ENCODE measurements at regions not wholly inside any gene's neighbourhood (a gene's known extent, or its start where the extent isn't known, plus 50 kb on each side); places are given as distances from the start of the nearest gene placed in this dataset.

DNA sequence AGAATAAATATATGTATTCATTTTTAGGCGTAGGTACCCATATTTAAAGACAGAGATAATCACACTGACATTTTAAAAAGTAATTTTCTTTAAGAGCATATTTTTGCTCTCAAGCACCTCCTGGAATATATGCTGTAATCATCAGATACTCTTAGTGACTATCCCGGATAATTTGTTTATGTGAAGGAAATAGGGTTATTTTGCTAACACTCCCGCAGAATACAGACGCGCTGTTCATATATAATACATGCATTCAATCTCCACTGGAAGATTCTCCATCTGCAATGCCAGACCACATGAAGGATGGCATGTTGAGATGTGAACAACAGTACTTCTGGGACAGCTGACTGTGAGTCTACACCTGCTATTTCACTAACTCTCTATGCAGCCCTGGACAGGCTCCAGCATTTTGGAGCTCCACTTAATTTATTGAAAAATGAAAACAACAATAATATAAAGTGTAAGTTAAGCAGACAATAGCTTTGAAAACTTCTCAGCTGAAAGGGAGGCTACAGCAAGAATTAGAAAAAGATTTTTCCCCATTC is 430.6 kb downstream of the TMX3 start:
- no peak for DNase-seq

DNA sequence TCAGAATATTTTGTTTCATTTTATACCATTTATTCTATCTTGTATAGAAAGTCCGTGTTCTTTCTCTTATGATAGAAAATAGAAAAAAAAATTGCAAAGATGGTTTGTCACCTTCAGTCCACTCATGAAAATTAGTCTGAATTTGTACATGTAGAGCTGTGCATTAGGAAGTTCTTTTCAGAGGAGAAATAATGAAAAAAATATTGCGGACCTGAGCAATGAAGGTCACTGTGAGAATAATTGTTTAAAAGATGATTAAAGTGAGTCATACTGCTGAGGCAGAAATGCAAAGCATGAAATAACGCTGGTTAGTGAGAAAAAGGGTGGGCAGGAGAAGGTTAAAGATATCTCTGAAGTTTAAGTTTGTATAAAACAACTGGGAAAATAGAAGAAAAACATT is 431.1 kb downstream of the TMX3 start:
- intact Hi-C loops (cut with DNase I, micrococcal nuclease) = no loop called here
- DNase-seq (no peak), ATAC-seq (no peak)

More for the DNA sequence above, 430.6 kb downstream of the TMX3 start:
- ATAC-seq = no peak
- intact Hi-C loops (cut with DNase I, micrococcal nuclease) = no loop called here

DNA sequence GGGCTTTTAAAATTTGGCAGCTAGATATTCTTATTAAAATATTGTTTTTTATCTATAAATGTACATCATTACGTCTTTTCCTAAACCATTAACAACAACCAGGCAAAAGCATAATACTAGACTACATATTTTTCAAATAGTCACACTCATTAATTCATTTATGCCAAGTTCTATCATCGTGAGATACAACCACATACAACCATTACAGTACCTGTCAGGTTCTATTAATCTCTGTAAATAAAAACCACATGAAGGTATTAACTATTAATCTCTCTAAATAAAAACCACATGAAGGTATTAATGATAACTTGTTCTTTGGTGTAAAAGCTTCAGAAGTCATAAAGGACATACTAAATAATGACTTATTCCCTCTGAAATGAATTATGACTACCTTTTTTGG is 432.7 kb downstream of the TMX3 start:
- no peak for DNase-seq
- intact Hi-C loops (cut with DNase I, micrococcal nuclease) = no loop called here
- ATAC-seq = no peak

DNA sequence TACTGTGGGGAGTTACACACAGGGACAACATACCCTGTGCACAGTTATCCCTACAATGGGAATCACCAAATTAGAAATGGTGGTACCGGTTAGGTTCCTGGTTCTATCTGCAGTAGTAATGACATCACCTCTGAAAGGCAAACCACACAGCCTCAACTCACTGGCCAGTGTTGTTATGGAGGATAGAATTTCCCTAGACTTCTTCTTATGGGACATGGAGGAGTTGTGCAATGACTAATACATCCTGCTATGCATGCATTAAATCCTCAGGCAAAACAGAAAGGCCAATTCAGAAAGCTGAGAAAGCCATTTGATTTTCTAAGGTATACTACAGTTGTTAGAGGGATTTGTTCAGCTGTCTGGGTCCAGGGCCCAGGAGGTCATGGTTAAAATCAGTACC is 439.3 kb downstream of the TMX3 start:
- intact Hi-C loops (cut with DNase I, micrococcal nuclease) = no loop called here
- no peak for ATAC-seq
- no peak for DNase-seq

DNA sequence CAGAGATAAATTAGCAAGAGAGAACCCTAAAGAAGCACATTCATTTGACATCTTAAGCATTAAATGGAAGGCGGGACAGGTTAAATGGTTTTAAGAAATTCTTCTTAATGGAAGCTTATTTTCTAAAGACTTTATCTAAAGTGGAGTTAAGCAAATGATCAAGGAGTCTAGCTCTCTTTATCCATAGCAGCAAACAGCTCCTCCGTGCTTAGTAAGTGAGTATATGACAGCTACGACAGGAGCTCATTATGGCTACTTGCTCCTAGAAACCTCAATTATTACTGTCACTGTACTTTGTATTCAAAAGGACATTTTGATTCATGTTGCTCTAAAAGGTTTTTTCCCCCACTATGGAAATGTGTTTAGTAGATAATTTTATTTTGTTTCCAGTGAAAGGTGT is 444.9 kb downstream of the TMX3 start:
- intact Hi-C loops (cut with DNase I, micrococcal nuclease) = no loop called here
- DNase-seq = no peak
- ATAC-seq = no peak

DNA sequence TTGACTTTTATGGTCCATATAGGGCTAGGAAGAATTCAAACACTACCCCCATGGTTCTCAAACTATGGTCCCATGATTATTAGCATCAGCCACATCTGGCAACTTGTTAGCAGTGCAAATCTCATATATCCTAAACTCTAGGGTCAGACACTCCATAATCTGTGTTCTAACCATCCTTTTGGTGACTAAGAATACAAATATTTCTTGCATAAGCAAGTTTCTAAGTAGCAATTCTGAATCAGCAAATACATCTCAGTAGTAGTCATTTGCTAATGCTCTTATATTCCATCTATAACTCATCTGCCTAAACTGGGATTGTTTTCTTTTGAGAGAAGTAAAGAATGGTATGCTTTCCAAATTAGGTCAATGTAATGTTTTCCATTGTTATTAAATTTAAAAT is 447.3 kb downstream of the TMX3 start:
- no peak for ATAC-seq
- intact Hi-C loops (cut with DNase I, micrococcal nuclease) = no loop called here
- DNase-seq = no peak

DNA sequence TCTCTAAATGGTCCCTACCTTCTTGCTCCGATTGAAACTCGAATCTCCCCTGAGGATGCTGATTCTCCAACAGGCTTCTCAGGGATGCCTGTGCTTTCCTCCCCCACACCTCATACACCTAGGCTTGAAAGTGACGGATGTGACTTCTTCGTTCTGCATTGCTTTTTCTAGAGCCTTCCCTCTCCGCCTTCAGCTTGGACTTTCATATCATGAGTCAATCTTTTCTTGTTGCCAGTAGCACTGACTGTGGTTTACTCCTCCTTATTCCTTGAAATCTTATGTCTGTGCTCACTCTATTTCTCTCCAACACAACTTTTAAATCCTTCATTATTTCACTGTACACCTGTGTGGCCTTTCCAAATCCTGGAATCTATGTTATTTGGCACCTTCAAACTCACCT is 451.4 kb downstream of the TMX3 start:
- ATAC-seq (no peak), DNase-seq (no peak)
- intact Hi-C loops (cut with DNase I, micrococcal nuclease) = no loop called here

DNA sequence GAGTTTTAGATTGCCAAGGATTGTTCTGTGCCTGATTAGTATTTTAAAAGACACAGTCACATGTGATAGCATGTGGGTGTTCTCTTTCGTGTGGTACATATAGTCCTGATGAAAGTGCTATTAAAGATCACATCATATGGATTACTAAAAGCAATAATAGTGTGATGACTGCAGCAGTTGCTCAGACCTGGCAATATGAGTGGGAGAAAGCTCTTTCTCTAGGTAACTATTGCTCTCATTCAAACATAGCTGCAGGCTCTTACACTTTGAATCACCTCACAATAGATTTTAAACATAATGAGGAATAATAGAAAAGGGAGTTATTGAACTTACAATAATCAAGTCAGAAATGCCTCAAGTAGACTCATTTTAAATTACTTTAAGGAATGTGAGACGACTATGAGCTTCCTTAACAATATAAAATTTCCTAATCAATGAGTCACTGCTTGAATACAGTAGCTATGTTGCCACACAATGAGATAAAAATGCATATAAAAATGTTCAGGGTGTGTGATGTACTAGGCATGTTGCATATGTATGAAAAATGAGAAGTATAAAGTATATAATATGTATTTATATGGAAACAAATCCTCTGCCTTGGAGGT is 452.1 kb downstream of the TMX3 start:
- intact Hi-C loops (cut with DNase I, micrococcal nuclease) = no loop called here
- DNase-seq (no peak), ATAC-seq (no peak)

DNA sequence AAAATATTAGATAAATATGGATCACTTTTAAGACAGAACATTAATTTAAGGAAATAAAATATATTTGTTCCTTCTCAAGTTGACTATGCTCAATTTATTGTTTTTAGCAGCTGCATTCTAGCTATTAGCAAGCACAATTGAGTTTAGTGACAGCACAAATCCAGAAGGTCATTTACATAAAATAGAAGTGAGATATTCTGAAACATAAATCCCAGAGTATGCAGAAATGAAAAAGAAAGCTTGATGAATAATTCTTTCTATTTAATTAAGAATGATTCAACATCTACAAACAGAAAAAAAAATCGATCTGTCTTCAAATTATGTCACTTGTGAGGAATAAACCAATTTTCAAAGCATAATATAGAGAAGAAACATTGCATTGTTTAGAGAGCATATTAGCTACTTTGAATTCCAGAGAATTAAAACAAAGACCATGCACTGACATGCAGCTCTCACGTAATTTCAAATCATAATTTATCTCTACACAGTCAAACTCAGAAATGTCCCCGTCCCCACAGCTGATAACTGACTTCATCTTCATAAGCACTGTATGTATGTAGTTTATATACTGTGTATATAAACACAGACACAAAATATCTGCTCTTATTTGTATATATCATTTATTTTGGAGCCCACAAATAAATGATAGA is 458.4 kb downstream of the TMX3 start:
- DNase-seq = no peak
- ATAC-seq = no peak
- intact Hi-C loops (cut with DNase I, micrococcal nuclease) = no loop called here

DNA sequence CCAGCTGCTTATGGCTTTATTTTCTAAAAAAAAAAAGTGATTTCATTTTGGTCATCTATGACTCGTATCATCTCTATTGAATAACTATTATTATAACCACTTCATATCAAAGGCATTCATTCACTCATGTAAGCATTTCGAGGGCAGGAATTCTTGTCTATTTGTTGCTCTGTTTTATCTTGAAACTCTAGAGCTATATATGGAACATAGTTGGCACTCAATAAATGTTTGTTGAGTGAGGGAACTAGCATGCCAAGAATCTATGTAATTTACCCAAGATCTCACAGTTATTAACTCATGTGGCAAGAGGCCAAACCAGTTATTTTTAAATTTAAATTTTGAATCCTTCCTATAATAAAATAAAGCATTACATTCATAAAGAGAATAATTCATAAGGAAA is 470.1 kb downstream of the TMX3 start:
- intact Hi-C loops (cut with DNase I, micrococcal nuclease) = no loop called here
- ATAC-seq = no peak
- DNase-seq = no peak

DNA sequence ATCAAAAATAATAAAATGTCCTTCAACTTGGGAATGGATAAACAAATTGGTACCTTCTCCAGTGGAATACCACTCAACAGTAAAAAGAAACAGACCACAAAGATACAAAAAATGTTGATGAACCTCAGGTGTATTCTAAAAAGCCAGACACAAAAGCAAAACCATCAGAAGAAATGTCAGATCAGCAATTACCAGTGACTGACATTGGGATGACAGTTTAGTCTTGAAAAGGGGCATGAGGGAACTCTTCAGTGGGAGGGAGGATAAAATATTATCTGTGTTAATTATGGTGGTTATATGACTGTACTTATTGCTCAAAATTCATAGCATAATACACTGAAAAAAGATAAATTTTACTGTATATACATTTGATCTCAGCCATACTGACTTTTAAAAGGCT is 473.0 kb downstream of the TMX3 start:
- ATAC-seq = no peak
- no peak for DNase-seq
- intact Hi-C loops (cut with DNase I, micrococcal nuclease) = no loop called here

DNA sequence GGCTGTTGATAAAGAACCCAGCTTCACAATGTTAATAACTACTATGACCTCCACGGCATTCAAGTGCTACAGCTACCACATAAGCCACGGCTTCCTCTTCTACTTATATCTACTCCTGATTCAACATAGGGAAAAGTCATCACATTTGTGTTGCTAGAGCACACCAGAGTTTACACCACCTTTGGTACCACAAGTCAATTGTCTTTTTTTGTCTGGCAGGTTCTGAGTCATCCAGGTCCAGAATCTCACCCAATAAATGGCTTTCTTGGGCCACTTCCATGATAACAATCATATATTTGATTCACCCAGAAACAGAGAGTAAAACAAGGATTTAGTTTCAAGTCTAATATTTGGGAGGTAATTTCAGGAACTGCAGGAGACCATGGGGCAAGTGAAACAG is 480.2 kb downstream of the TMX3 start:
- ATAC-seq (no peak), DNase-seq (no peak)
- intact Hi-C loops (cut with DNase I, micrococcal nuclease) = no loop called here

DNA sequence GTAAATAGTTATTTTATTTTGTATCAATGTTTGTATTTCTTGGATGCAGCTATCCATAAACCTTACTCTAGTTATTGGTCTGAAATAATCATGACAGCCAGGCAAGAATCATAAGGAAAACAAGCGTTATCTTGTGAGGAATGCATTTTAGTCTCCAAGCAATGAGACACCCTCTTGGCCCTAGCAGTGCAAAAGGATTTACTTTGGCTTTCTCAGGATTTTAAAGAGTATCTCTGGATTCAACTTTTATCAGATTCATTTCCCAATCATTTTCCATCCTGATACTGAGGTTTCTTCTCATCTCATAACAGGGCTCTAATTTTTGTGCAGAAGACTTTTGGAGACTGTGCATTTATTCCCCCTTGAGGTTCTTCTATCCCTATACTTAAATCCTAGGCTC is 480.8 kb downstream of the TMX3 start:
- intact Hi-C loops (cut with DNase I, micrococcal nuclease) = no loop called here
- DNase-seq = no peak
- no peak for ATAC-seq

DNA sequence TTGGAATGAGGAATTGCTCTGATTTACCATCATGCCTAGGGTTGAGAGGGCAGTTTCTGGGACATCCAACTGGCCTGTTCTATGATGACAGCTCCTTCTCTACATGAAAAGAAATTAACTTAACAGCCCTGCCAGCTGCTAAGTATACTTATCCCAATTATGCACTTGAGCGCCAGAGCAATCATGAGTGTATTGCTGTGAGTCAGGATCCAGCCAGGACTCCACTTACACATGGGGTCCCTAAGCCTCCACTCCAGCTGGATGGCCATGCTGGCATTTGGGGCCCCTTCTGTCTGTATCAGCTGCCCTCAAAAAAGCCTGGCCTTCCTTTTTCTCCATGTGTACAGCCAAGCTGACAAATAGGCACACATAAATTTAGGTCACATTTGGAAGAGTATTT is 481.9 kb downstream of the TMX3 start:
- ATAC-seq = no peak
- intact Hi-C loops (cut with DNase I, micrococcal nuclease) = no loop called here

DNA sequence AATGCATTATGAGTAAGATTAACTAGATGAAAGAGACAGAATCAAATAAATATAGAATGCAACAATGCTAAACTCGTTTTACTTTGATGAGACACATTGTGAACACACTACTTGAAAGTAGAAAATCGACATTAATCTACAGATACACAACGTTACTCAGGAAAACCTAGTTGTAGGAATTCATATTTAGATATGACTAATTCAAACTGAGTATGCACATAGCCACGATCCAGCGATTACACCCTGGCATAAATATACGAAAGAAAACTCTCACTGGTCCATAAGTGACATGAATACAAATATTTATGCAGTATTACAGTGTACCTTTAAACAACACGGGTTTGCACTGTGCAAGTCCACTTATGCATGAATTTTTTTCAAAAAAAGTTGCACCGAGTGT is 485.6 kb downstream of the TMX3 start:
- no peak for DNase-seq
- intact Hi-C loops (cut with DNase I, micrococcal nuclease) = no loop called here
- no peak for ATAC-seq

More for the DNA sequence above, 481.9 kb downstream of the TMX3 start:
- no peak for DNase-seq

DNA sequence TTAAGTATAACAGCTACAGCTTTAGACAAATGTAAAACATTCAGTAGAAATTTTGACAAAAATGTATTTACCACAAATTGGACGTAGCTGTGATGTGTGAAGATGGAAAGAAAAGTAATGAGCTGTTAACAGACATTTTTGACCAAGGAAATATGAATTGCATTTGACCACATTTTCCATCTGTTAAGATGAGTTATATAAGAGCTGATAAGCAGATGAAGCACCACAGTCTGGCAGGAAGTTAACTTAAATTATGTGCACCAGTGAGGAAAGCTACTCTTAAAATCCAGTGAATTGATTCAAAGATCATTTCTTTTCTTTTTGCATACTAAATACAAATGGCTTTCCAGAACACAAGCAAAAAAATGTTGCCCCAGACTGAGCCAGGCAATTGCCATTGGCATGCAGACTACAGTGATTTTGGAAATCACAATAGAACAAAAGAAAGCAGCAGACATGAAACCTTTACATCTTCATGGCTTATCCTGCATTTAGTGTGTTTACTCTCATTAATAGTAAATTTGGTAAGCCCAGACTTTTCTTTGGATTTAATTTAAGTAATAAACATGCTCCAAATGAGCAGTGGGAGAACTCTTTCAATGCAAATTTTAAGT is 493.7 kb downstream of the TMX3 start:
- ATAC-seq (no peak), DNase-seq (no peak)
- intact Hi-C loops (cut with DNase I, micrococcal nuclease) = no loop called here

DNA sequence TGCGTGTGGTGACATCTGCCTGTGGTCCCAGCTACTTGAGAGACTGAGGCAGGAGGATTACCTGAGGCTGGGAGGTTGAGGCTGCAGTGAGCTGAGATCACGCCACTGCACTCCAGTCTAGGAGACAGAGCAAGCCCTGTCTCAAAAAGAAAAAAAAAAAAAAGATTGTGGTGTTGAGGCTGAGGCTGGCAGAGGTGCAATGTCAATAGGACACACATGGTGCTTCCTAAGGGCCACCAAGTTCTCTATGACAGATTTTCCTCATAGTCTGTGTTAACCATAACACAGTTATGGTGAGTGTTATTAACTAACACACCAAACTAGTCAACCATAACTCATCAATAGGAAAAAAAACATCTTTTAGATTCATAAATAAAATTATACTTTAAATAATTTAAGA is 494.4 kb downstream of the TMX3 start:
- no peak for ATAC-seq
- intact Hi-C loops (cut with DNase I, micrococcal nuclease) = no loop called here
- DNase-seq = no peak

DNA sequence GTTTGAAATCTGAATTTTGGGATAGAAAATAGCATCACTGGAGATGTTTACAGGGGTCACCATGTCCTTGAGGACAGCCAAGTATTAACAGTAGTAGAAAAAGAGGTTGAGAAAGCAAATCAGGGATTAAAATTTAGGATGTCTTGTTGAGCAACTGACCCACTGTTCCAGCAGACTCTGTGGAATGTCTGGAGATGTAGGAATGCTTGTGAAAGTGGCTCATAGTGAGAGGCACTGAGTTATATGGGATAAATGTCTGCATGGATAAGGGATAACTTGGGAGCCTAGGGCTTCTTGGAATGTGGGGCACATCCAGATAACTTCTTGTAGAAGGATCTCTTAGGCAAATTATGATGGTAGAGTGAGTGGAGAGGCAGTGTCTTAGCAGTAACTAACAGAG is 495.0 kb downstream of the TMX3 start:
- intact Hi-C loops (cut with DNase I, micrococcal nuclease) = no loop called here
- no peak for DNase-seq
- ATAC-seq = no peak

DNA sequence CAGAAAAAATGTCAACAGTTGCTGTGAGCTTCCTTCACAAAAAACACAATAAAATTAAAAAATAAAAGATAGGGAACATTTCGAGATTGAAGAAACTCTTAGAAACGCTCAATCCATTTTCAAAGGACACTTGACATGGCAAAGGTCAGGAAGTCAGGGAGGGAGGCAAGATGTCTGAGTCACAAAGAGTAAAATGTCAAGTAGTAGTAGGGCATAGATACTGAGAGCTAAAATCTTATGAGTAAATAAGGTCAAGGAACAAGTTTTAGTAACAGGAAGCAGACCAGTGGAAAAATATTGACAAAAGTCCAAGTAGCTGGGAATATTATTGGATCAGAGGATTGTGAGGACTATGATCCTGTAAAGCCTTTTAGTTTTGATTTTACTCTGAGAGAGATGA is 495.6 kb downstream of the TMX3 start:
- intact Hi-C loops (cut with DNase I, micrococcal nuclease) = no loop called here
- no peak for ATAC-seq
- no peak for DNase-seq

DNA sequence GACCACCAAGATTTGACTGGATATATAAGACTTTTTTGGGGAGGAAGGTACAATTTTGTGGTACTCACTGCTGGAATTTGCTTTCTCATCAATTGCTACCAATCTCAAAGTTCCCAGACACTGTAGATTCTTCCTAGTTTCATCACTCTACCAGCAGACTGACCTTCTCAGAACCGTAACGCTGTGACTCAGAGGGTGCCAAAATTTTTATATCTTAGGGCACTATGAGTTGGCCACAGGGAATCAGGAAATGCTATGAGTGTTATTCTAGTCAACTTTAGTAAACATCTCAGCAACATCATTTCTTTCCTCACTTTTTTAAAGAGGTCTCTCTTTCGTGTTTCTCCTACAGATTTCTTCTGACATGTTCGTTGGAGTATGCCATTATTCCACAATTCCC is 499.0 kb downstream of the TMX3 start:
- DNase-seq (no peak), ATAC-seq (no peak)
- intact Hi-C loops (cut with DNase I, micrococcal nuclease) = no loop called here

DNA sequence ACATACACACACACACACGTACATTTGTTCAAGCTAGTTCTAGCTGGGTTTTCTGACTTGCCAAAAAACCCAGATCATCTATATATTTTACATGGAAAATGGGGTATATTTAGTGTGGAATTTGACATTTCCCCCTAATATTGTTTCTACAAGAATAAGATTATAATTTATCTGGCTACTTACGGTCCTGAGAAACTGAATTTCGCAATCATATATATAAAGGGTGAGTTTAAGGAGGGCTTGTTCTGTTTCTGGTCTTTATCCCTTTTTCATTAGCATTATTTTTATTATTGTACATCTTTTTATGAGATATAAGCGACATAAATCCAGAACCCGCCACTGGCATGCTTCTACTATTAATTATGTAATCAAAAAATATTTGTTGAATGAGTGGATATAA is 528.9 kb downstream of the TMX3 start:
- DNase-seq = no peak
- intact Hi-C loops (cut with DNase I, micrococcal nuclease) = no loop called here
- no peak for ATAC-seq
